ENCODE measurements at regions not wholly inside any gene's neighbourhood (a gene's known extent, or its start where the extent isn't known, plus 50 kb on each side); places are given as distances from the start of the nearest gene placed in this dataset.

DNA sequence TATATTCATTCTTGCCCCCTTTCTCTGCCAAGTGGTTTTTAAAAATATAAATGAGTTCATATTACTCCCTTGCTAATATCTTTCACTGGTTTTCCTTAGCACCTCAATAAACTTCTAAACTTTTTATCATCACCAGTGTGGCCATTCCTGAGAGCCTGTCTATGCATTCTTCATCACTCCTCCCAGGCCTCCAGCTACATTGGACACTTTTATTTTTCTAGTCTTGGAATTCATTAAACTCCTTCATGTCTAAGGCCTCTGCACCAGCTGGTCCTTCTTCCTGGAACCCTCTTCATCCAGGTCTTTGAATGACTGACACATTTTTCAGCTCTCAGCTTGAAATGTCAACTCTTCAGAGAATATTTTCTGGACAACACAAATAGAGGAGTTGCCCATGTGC, 120.4 kb upstream of the P2RY1 start:
- DNase-seq, result no peak
- Mint-ChIP-seq H3K27me3 (ENCODE audit: insufficient read depth) (no peaks in the 10 kb centered on the region), H3K4me3 (no peak overlapping the region), H3K27ac (no peak overlapping the region), H3K36me3 (ENCODE audit: low read depth) (no peaks in the 10 kb centered on the region), H3K9me3 (peaks cover 4% of the 10 kb centered on the region), H3K4me1 (ENCODE audit: low read depth) (no peaks in the 10 kb centered on the region)
- TF ChIP-seq, protein P1, sequence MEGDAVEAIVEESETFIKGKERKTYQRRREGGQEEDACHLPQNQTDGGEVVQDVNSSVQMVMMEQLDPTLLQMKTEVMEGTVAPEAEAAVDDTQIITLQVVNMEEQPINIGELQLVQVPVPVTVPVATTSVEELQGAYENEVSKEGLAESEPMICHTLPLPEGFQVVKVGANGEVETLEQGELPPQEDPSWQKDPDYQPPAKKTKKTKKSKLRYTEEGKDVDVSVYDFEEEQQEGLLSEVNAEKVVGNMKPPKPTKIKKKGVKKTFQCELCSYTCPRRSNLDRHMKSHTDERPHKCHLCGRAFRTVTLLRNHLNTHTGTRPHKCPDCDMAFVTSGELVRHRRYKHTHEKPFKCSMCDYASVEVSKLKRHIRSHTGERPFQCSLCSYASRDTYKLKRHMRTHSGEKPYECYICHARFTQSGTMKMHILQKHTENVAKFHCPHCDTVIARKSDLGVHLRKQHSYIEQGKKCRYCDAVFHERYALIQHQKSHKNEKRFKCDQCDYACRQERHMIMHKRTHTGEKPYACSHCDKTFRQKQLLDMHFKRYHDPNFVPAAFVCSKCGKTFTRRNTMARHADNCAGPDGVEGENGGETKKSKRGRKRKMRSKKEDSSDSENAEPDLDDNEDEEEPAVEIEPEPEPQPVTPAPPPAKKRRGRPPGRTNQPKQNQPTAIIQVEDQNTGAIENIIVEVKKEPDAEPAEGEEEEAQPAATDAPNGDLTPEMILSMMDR (IDR thresholded peaks at IDR 0.05), result no peak

- no peak for DNase-seq
Measured at GRCh38 chr3:152717252-152717651, 117.7 kb upstream of the P2RY1 start.

DNA sequence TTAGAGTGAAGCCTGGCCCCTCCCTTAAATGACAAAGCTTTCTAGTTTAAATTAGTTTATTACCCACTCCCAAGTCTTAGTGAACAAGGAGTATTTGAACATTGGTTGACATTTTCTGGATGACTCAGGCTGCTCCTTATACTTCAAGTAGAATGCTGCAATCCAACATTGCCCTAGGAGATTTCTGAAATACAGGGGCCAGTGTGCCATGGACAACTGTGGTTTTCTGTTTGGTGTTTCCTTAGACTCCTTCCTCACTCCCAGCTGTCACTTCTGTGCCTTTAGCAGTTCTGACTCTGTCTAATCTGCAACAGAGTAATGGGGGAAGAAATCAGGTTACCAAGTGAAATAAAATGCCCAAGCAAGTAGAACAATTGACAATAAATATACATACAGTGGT, 116.1 kb upstream of the P2RY1 start:
- H3K36me3 Mint-ChIP-seq (ENCODE audit: low read depth), result no peaks in the 10 kb centered on the region
- H3K27ac Mint-ChIP-seq, result no peak overlapping the region
- no peaks in the 10 kb centered on the region for H3K4me1 Mint-ChIP-seq (ENCODE audit: low read depth)
- H3K27me3 Mint-ChIP-seq (ENCODE audit: insufficient read depth), result no peaks in the 10 kb centered on the region
- H3K4me3 Mint-ChIP-seq, result no peak overlapping the region
- TF ChIP-seq, protein P1 (IDR thresholded peaks at IDR 0.05), result no peak
- peaks cover 12% of the 10 kb centered on the region; the same call in 1 of the 2 replicates for H3K9me3 Mint-ChIP-seq
- DNase-seq, result no peak

More at GRCh38 chr3:152717252-152717651, 117.7 kb upstream of the P2RY1 start:
- Mint-ChIP-seq H3K36me3 (ENCODE audit: low read depth) (no peaks in the 10 kb centered on the region), H3K27me3 (ENCODE audit: insufficient read depth) (no peaks in the 10 kb centered on the region), H3K27ac (no peak overlapping the region), H3K4me3 (no peak overlapping the region), H3K4me1 (ENCODE audit: low read depth) (no peaks in the 10 kb centered on the region), H3K9me3 (peaks cover 8% of the 10 kb centered on the region; the same call in 1 of the 2 replicates)
- TF ChIP-seq, protein P1 (IDR thresholded peaks at IDR 0.05), result no peak

DNA sequence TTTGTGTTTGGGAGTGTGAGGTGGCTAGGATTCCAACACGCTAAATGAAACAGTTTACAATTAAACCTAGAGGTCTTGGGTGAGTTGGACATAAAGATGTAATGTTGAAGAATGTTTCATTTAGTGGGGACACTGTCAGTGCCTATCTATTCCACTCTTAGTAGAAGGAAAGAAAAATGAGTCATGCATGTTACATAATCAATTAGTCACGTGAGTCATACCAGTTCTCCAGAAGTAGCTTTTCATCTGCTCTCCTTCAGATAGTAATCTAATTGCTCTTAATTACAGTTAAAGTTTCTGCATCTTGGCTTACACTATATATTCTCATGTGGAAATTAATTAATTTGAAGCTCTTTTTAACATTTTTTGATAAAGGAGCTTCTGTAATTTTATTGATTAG, 115.7 kb upstream of the P2RY1 start:
- no peaks in the 10 kb centered on the region for H3K27me3 Mint-ChIP-seq (ENCODE audit: insufficient read depth)
- TF ChIP-seq, protein P1 (IDR thresholded peaks at IDR 0.05), result no peak
- H3K4me3 Mint-ChIP-seq, result no peak overlapping the region
- H3K36me3 Mint-ChIP-seq (ENCODE audit: low read depth), result no peaks in the 10 kb centered on the region
- DNase-seq, result no peak
- H3K27ac Mint-ChIP-seq, result no peak overlapping the region
- no peaks in the 10 kb centered on the region for H3K4me1 Mint-ChIP-seq (ENCODE audit: low read depth)
- peaks cover 12% of the 10 kb centered on the region; the same call in 1 of the 2 replicates for H3K9me3 Mint-ChIP-seq

DNA sequence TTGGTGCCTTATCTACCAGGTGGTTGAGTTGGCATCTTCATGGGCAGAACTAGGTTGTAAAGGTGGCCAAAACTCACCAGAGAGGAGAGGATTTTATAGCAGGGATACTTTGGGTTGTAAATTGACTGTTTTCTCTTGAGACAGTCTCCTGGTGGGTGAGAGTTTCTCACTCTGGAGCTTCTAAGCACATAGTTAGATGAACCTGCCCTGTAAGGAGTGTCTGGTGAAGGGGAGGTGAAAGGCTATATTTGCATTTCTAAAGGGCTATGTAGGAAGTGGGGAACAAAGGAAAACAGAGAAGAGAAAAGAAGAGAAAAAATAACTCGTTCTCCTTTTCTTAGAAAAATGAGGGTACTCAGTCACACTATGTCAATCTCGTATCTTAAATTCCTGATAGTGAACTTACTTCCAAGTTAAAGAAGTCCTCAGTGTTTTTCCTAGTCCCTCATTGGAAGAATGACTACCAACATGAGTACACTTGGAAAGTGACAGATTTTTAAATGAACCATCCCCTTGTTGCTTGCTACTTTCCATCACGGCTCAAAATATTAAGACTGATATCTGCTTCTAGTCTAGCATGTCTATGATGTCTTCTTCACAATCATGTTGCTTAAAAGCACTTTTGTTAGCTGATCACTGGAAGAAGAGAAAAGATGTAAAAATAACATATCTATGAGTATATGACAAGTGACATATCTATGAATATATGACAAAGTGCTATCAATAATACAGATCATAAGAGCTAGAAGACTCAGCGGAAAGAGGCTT, 113.8 kb upstream of the P2RY1 start:
- no peak overlapping the region for H3K27ac Mint-ChIP-seq
- H3K4me1 Mint-ChIP-seq (ENCODE audit: low read depth), result no peaks in the 10 kb centered on the region
- no peaks in the 10 kb centered on the region for H3K27me3 Mint-ChIP-seq (ENCODE audit: insufficient read depth)
- no peaks in the 10 kb centered on the region for H3K36me3 Mint-ChIP-seq (ENCODE audit: low read depth)
- DNase-seq, result no peak
- TF ChIP-seq, protein P1 (IDR thresholded peaks at IDR 0.05), result no peak
- no peak overlapping the region for H3K4me3 Mint-ChIP-seq
- peaks cover 12% of the 10 kb centered on the region; the same call in 1 of the 2 replicates for H3K9me3 Mint-ChIP-seq

Data from HFFc6 (cell line).